ENCODE measurements at regions not wholly inside any gene's neighbourhood (a gene's known extent, or its start where the extent isn't known, plus 50 kb on each side); places are given as distances from the start of the nearest gene placed in this dataset.

- no peak for TF ChIP-seq CTCF (IDR thresholded peaks at IDR 0.05)
- no peak for TF ChIP-seq ZFX (IDR thresholded peaks at IDR 0.05; ENCODE audit: borderline replicate concordance)
Observed at GRCh38 chr2:65782996-65783650, 350.7 kb upstream of the SPRED2 start.
